ENCODE measurements at regions not wholly inside any gene's neighbourhood (a gene's known extent, or its start where the extent isn't known, plus 50 kb on each side); places are given as distances from the start of the nearest gene placed in this dataset.

GRCh38 chr12:127485528-127485927 lies 781.4 kb upstream of the TMEM132C start:
- H3K36me3 ChIP-seq (ENCODE audit: low read depth), result no peaks in the 10 kb centered on the region
- H3K9me2 ChIP-seq (ENCODE audit: insufficient read depth), result no peaks in the 10 kb centered on the region
- H3K4me2 ChIP-seq, result no peak overlapping the region
- no peaks in the 10 kb centered on the region for H3K9me3 ChIP-seq (ENCODE audit: insufficient read depth, low read depth)
- no peaks in the 10 kb centered on the region for H3F3A ChIP-seq (ENCODE audit: insufficient read depth, low read depth)
- H3K4me1 ChIP-seq (replicated peaks; ENCODE audit: insufficient read depth), result no peaks in the 10 kb centered on the region
- intact Hi-C loops (cut with micrococcal nuclease; ENCODE audit: unreplicated experiment), result loop anchor here (1.0 kb wide), 1 partner anchor 192 kb away; no protein-coding TSS in a partner anchor
- no peaks in the 10 kb centered on the region for H3K79me2 ChIP-seq (ENCODE audit: low read depth)
- DNase-seq, result peak in 1 of 2 experiments; percentile 30
- ChIA-PET CTCF (no interaction called here), POLR2A (ENCODE audit: unreplicated experiment) (no interaction called here)
- peaks cover 3% of the 10 kb centered on the region; the same call in 1 of the 2 replicates for H3K27me3 ChIP-seq (ENCODE audit: insufficient read depth, low read depth)
- no peak overlapping the region for H2AFZ ChIP-seq
- BruUV-seq (replicated peaks), result no TSS peak
- H4K20me1 ChIP-seq (ENCODE audit: insufficient read depth), result no peaks in the 10 kb centered on the region
- TF ChIP-seq EZH2 (IDR thresholded peaks at IDR 0.05; ENCODE audit: low read depth) (no peak), CTCF (conservative IDR thresholded peaks at IDR 0.05) (no peak)
- no peak overlapping the region for H3K4me3 ChIP-seq
- H3K27ac ChIP-seq, result no peak overlapping the region

GRCh38 chr12:127487031-127487430 lies 779.9 kb upstream of the TMEM132C start:
- Histone ChIP-seq H3K27me3 (ENCODE audit: insufficient read depth, low read depth) (peaks cover 8% of the 10 kb centered on the region), H3K9me3 (ENCODE audit: insufficient read depth, low read depth) (no peaks in the 10 kb centered on the region), H3K27ac (no peak overlapping the region), H4K20me1 (ENCODE audit: insufficient read depth) (no peaks in the 10 kb centered on the region), H2AFZ (no peak overlapping the region), H3K79me2 (ENCODE audit: low read depth) (no peaks in the 10 kb centered on the region), H3K36me3 (ENCODE audit: low read depth) (no peaks in the 10 kb centered on the region), H3K9me2 (ENCODE audit: insufficient read depth) (no peaks in the 10 kb centered on the region), H3F3A (ENCODE audit: insufficient read depth, low read depth) (no peaks in the 10 kb centered on the region), H3K4me1 (replicated peaks; ENCODE audit: insufficient read depth) (no peaks in the 10 kb centered on the region), H3K4me3 (no peak overlapping the region), H3K4me2 (no peak overlapping the region)
- no peak for TF ChIP-seq EZH2 (IDR thresholded peaks at IDR 0.05; ENCODE audit: low read depth)
- TF ChIP-seq CTCF (conservative IDR thresholded peaks at IDR 0.05), result no peak
- CTCF ChIA-PET, result no interaction called here
- intact Hi-C loops (cut with micrococcal nuclease; ENCODE audit: unreplicated experiment), result no loop called here
- DNase-seq, result no peak
- no TSS peak for BruUV-seq (replicated peaks)
- POLR2A ChIA-PET (ENCODE audit: unreplicated experiment), result no interaction called here

GRCh38 chr12:127489061-127489460 lies 777.9 kb upstream of the TMEM132C start:
- H3K4me2 ChIP-seq, result no peak overlapping the region
- peaks cover 10% of the 10 kb centered on the region for H3K27me3 ChIP-seq (ENCODE audit: insufficient read depth, low read depth)
- no peak overlapping the region for H2AFZ ChIP-seq
- H4K20me1 ChIP-seq (ENCODE audit: insufficient read depth), result no peaks in the 10 kb centered on the region
- CTCF ChIA-PET, result no interaction called here
- H3K9me2 ChIP-seq (ENCODE audit: insufficient read depth), result no peaks in the 10 kb centered on the region
- no peak for DNase-seq
- POLR2A ChIA-PET (ENCODE audit: unreplicated experiment), result no interaction called here
- no peak for TF ChIP-seq CTCF (conservative IDR thresholded peaks at IDR 0.05)
- TF ChIP-seq EZH2 (IDR thresholded peaks at IDR 0.05; ENCODE audit: low read depth), result no peak
- intact Hi-C loops (cut with micrococcal nuclease; ENCODE audit: unreplicated experiment), result no loop called here
- no peak overlapping the region for H3K4me3 ChIP-seq
- BruUV-seq (replicated peaks), result no TSS peak
- no peaks in the 10 kb centered on the region for H3K79me2 ChIP-seq (ENCODE audit: low read depth)
- no peaks in the 10 kb centered on the region for H3K4me1 ChIP-seq (replicated peaks; ENCODE audit: insufficient read depth)
- H3K36me3 ChIP-seq (ENCODE audit: low read depth), result no peaks in the 10 kb centered on the region
- no peak overlapping the region for H3K27ac ChIP-seq
- no peaks in the 10 kb centered on the region for H3K9me3 ChIP-seq (ENCODE audit: insufficient read depth, low read depth)
- H3F3A ChIP-seq (ENCODE audit: insufficient read depth, low read depth), result no peaks in the 10 kb centered on the region
